GM23338 (cell line): ENCODE measurements at regions not wholly inside any gene's neighbourhood (a gene's known extent, or its start where the extent isn't known, plus 50 kb on each side); places are given as distances from the start of the nearest gene placed in this dataset.

Source experiments
- ATAC-seq: fragments of 200-7000 bp; cut with Tn5 transposase; 3 replicates; pipeline ENCODE4 v1.9.1; 2020
- DNase-seq: peaks from one replicate; pipeline ENCODE4 v3.0.0-alpha.2; 2015; ENCODE audit warnings: low spot score
- H2AFZ ChIP-seq: fragments of 200-600 bp; sonication (generic); 2 replicates; pipeline ENCODE4 v1.8.0; 2016; ENCODE audit warnings: antibody characterized with exemption, mild to moderate bottlenecking, moderate library complexity
- H3F3A ChIP-seq: fragments of 200-600 bp; sonication (generic); replicated peaks from 2 replicates; pipeline ENCODE4 v1.8.0; 2017; ENCODE audit warnings: antibody characterized with exemption, mixed run types, low read depth
- H3K27ac ChIP-seq: fragments of 200-600 bp; sonication (generic); 2 replicates; pipeline ENCODE4 v1.6.1; 2016; ENCODE audit warnings: low read depth
- H3K27me3 ChIP-seq: fragments of 200-600 bp; sonication (generic); 2 replicates; pipeline ENCODE4 v1.8.0; 2016; ENCODE audit warnings: mild to moderate bottlenecking, mixed run types, moderate library complexity; ENCODE audit not compliant: insufficient read depth
- H3K36me3 ChIP-seq: fragments of 200-600 bp; sonication (generic); 2 replicates; pipeline ENCODE4 v1.8.0; 2016; ENCODE audit warnings: mild to moderate bottlenecking; ENCODE audit not compliant: insufficient read depth
- H3K4me1 ChIP-seq: fragments of 200-600 bp; sonication (generic); 2 replicates; pipeline ENCODE4 v1.8.0; 2016; ENCODE audit warnings: mild to moderate bottlenecking, moderate library complexity; ENCODE audit not compliant: insufficient read depth
- H3K4me2 ChIP-seq: fragments of 200-600 bp; sonication (generic); 2 replicates; pipeline ENCODE4 v1.7.1; 2017; ENCODE audit warnings: mixed run types
- H3K4me3 ChIP-seq: fragments of 200-600 bp; sonication (generic); 2 replicates; pipeline ENCODE4 v1.6.1; 2016; ENCODE audit warnings: mixed run types
- H3K79me2 ChIP-seq: fragments of 200-600 bp; sonication (generic); replicated peaks from 2 replicates; pipeline ENCODE4 v1.8.0; 2017; ENCODE audit warnings: mild to moderate bottlenecking; ENCODE audit not compliant: insufficient read depth
- H3K9me2 ChIP-seq: fragments of 200-600 bp; sonication (generic); 2 replicates; pipeline ENCODE4 v1.8.0; 2017; ENCODE audit not compliant: insufficient read depth
- H4K20me1 ChIP-seq: fragments of 200-600 bp; sonication (generic); replicated peaks from 2 replicates; pipeline ENCODE4 v1.8.0; 2017; ENCODE audit warnings: mild to moderate bottlenecking; ENCODE audit not compliant: insufficient read depth
- H3K27ac Mint-ChIP-seq: 2 replicates; pipeline ENCODE4 v1.8.0; 2020; ENCODE audit warnings: inconsistent platforms, mild to moderate bottlenecking, moderate library complexity, mixed read lengths
- H3K27me3 Mint-ChIP-seq: 3 replicates; pipeline ENCODE4 v1.8.0; 2022; ENCODE audit warnings: low read depth, mild to moderate bottlenecking, moderate library complexity, mixed read lengths, inconsistent platforms; ENCODE audit not compliant: insufficient read depth, poor library complexity
- H3K36me3 Mint-ChIP-seq: 3 replicates; pipeline ENCODE4 v1.8.0; 2021; ENCODE audit warnings: low read depth, mild to moderate bottlenecking, inconsistent platforms, moderate library complexity, mixed read lengths
- H3K4me1 Mint-ChIP-seq: 3 replicates; pipeline ENCODE4 v1.8.0; 2020; ENCODE audit warnings: mild to moderate bottlenecking, inconsistent platforms, mixed read lengths
- H3K4me3 Mint-ChIP-seq: 3 replicates; pipeline ENCODE4 v1.8.0; 2021; ENCODE audit warnings: moderate library complexity, mild to moderate bottlenecking, inconsistent platforms, mixed read lengths
- H3K9me3 Mint-ChIP-seq: 3 replicates; pipeline ENCODE4 v1.8.0; 2020; ENCODE audit warnings: moderate library complexity, mild to moderate bottlenecking, inconsistent platforms, mixed read lengths
- CREB1 ChIP-seq: fragments of 250-450 bp; sonication (Bioruptor Pico); IDR thresholded peaks from 2 replicates; pipeline ENCODE4 v1.5.0; 2020; ENCODE audit warnings: low read depth, mild to moderate bottlenecking, moderate library complexity
- ETS1 ChIP-seq: IDR thresholded peaks from 2 replicates; pipeline ENCODE4 v1.6.1; 2016; ENCODE audit warnings: antibody characterized with exemption
- EZH2 ChIP-seq: fragments of 200-600 bp; sonication (generic); IDR thresholded peaks from one replicate; pipeline ENCODE4 v1.8.0; 2017; ENCODE audit warnings: antibody characterized with exemption, mild to moderate bottlenecking, low read depth; ENCODE audit not compliant: unreplicated experiment
- EZH2phosphoT487 ChIP-seq: fragments of 200-600 bp; sonication (generic); IDR thresholded peaks from one replicate; pipeline ENCODE4 v1.8.1; 2018; ENCODE audit warnings: antibody characterized with exemption; ENCODE audit not compliant: unreplicated experiment
- JUNB ChIP-seq: IDR thresholded peaks from one replicate; pipeline ENCODE4 v1.6.1; 2016; ENCODE audit warnings: antibody characterized with exemption; ENCODE audit not compliant: unreplicated experiment
- NANOG ChIP-seq: IDR thresholded peaks from 2 replicates; pipeline ENCODE4 v1.6.1; 2016; ENCODE audit warnings: antibody characterized with exemption, borderline replicate concordance
- POLR2AphosphoS5 ChIP-seq: IDR thresholded peaks from 2 replicates; pipeline ENCODE4 v1.6.1; 2016; ENCODE audit warnings: antibody characterized with exemption, low read depth
- STAT1 ChIP-seq: IDR thresholded peaks from one replicate; pipeline ENCODE4 v1.6.1; 2016; ENCODE audit warnings: antibody characterized with exemption; ENCODE audit not compliant: unreplicated experiment
- ZNF114 ChIP-seq: fragments of 250-450 bp; sonication (Bioruptor Pico); IDR thresholded peaks from 2 replicates; pipeline ENCODE4 v1.5.0; 2020; ENCODE audit warnings: mild to moderate bottlenecking, moderate library complexity
- ZNF331 ChIP-seq: fragments of 250-450 bp; sonication (Bioruptor Pico); IDR thresholded peaks from 2 replicates; pipeline ENCODE4 v1.5.0; 2020; ENCODE audit warnings: low read depth, mild to moderate bottlenecking, moderate library complexity
- TF ChIP-seq, protein P1 (sequence below): fragments of 250-450 bp; sonication (Bioruptor Pico); IDR thresholded peaks from 2 replicates; pipeline ENCODE4 v1.5.0; 2020; ENCODE audit warnings: mild to moderate bottlenecking, moderate library complexity
- TF ChIP-seq, protein P2 (sequence below): IDR thresholded peaks from one replicate; pipeline ENCODE4 v1.6.1; 2018; ENCODE audit warnings: antibody characterized with exemption; ENCODE audit not compliant: unreplicated experiment
- TF ChIP-seq, protein P3 (sequence below), 2 experiments: fragments of 200-600 bp in 1 of 2; sonication (generic) in 1 of 2; conservative IDR thresholded peaks; 2 replicates each; pipeline versions ENCODE4 v1.5.1 to v1.6.1; 2016 to 2017; ENCODE audit warnings: antibody characterized with exemption in 2 of 2, low read depth in 2 of 2, mild to moderate bottlenecking in 2 of 2, moderate library complexity in 1 of 2

GRCh38 chr4:176844448-176844847, 51.7 kb upstream of the VEGFC start:
- no peaks in the 10 kb centered on the region for H4K20me1 ChIP-seq
- Mint-ChIP-seq H3K27me3 (peaks cover 2% of the 10 kb centered on the region), H3K36me3 (no peaks in the 10 kb centered on the region), H3K4me3 (no peak overlapping the region), H3K27ac (no peak overlapping the region), H3K9me3 (no peaks in the 10 kb centered on the region), H3K4me1 (no peaks in the 10 kb centered on the region)
- no peaks in the 10 kb centered on the region for H3K27me3 ChIP-seq
- no peaks in the 10 kb centered on the region for H3K36me3 ChIP-seq
- no peak for DNase-seq
- H3K4me1 ChIP-seq = no peaks in the 10 kb centered on the region
- H3K27ac ChIP-seq = no peak overlapping the region
- TF ChIP-seq EZH2 (no peak), EZH2phosphoT487 (no peak), ETS1 (no peak), NANOG (no peak), CREB1 (CRISPR knock-in tag) (no peak), ZNF331 (CRISPR knock-in tag) (no peak), ZNF114 (CRISPR knock-in tag) (no peak), JUNB (no peak), POLR2AphosphoS5 (no peak), STAT1 (no peak)
- TF ChIP-seq, protein P1, sequence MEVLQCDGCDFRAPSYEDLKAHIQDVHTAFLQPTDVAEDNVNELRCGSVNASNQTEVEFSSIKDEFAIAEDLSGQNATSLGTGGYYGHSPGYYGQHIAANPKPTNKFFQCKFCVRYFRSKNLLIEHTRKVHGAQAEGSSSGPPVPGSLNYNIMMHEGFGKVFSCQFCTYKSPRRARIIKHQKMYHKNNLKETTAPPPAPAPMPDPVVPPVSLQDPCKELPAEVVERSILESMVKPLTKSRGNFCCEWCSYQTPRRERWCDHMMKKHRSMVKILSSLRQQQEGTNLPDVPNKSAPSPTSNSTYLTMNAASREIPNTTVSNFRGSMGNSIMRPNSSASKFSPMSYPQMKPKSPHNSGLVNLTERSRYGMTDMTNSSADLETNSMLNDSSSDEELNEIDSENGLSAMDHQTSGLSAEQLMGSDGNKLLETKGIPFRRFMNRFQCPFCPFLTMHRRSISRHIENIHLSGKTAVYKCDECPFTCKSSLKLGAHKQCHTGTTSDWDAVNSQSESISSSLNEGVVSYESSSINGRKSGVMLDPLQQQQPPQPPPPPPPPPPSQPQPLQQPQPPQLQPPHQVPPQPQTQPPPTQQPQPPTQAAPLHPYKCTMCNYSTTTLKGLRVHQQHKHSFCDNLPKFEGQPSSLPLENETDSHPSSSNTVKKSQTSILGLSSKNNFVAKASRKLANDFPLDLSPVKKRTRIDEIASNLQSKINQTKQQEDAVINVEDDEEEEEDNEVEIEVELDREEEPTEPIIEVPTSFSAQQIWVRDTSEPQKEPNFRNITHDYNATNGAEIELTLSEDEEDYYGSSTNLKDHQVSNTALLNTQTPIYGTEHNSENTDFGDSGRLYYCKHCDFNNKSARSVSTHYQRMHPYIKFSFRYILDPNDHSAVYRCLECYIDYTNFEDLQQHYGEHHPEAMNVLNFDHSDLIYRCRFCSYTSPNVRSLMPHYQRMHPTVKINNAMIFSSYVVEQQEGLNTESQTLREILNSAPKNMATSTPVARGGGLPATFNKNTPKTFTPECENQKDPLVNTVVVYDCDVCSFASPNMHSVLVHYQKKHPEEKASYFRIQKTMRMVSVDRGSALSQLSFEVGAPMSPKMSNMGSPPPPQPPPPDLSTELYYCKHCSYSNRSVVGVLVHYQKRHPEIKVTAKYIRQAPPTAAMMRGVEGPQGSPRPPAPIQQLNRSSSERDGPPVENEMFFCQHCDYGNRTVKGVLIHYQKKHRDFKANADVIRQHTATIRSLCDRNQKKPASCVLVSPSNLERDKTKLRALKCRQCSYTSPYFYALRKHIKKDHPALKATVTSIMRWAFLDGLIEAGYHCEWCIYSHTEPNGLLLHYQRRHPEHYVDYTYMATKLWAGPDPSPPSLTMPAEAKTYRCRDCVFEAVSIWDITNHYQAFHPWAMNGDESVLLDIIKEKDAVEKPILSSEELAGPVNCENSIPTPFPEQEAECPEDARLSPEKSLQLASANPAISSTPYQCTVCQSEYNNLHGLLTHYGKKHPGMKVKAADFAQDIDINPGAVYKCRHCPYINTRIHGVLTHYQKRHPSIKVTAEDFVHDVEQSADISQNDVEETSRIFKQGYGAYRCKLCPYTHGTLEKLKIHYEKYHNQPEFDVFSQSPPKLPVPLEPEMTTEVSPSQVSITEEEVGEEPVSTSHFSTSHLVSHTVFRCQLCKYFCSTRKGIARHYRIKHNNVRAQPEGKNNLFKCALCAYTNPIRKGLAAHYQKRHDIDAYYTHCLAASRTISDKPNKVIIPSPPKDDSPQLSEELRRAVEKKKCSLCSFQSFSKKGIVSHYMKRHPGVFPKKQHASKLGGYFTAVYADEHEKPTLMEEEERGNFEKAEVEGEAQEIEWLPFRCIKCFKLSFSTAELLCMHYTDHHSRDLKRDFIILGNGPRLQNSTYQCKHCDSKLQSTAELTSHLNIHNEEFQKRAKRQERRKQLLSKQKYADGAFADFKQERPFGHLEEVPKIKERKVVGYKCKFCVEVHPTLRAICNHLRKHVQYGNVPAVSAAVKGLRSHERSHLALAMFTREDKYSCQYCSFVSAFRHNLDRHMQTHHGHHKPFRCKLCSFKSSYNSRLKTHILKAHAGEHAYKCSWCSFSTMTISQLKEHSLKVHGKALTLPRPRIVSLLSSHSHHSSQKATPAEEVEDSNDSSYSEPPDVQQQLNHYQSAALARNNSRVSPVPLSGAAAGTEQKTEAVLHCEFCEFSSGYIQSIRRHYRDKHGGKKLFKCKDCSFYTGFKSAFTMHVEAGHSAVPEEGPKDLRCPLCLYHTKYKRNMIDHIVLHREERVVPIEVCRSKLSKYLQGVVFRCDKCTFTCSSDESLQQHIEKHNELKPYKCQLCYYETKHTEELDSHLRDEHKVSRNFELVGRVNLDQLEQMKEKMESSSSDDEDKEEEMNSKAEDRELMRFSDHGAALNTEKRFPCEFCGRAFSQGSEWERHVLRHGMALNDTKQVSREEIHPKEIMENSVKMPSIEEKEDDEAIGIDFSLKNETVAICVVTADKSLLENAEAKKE = no peak
- TF ChIP-seq, protein P2, sequence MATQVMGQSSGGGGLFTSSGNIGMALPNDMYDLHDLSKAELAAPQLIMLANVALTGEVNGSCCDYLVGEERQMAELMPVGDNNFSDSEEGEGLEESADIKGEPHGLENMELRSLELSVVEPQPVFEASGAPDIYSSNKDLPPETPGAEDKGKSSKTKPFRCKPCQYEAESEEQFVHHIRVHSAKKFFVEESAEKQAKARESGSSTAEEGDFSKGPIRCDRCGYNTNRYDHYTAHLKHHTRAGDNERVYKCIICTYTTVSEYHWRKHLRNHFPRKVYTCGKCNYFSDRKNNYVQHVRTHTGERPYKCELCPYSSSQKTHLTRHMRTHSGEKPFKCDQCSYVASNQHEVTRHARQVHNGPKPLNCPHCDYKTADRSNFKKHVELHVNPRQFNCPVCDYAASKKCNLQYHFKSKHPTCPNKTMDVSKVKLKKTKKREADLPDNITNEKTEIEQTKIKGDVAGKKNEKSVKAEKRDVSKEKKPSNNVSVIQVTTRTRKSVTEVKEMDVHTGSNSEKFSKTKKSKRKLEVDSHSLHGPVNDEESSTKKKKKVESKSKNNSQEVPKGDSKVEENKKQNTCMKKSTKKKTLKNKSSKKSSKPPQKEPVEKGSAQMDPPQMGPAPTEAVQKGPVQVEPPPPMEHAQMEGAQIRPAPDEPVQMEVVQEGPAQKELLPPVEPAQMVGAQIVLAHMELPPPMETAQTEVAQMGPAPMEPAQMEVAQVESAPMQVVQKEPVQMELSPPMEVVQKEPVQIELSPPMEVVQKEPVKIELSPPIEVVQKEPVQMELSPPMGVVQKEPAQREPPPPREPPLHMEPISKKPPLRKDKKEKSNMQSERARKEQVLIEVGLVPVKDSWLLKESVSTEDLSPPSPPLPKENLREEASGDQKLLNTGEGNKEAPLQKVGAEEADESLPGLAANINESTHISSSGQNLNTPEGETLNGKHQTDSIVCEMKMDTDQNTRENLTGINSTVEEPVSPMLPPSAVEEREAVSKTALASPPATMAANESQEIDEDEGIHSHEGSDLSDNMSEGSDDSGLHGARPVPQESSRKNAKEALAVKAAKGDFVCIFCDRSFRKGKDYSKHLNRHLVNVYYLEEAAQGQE = no peak
- TF ChIP-seq, protein P3, sequence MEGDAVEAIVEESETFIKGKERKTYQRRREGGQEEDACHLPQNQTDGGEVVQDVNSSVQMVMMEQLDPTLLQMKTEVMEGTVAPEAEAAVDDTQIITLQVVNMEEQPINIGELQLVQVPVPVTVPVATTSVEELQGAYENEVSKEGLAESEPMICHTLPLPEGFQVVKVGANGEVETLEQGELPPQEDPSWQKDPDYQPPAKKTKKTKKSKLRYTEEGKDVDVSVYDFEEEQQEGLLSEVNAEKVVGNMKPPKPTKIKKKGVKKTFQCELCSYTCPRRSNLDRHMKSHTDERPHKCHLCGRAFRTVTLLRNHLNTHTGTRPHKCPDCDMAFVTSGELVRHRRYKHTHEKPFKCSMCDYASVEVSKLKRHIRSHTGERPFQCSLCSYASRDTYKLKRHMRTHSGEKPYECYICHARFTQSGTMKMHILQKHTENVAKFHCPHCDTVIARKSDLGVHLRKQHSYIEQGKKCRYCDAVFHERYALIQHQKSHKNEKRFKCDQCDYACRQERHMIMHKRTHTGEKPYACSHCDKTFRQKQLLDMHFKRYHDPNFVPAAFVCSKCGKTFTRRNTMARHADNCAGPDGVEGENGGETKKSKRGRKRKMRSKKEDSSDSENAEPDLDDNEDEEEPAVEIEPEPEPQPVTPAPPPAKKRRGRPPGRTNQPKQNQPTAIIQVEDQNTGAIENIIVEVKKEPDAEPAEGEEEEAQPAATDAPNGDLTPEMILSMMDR (conservative IDR thresholded peaks at IDR 0.05; ENCODE audit: low read depth in 2 of 2) = no peak
- H3K79me2 ChIP-seq = no peaks in the 10 kb centered on the region
- no peak overlapping the region for H3K4me3 ChIP-seq
- no peak overlapping the region for H3K4me2 ChIP-seq
- ATAC-seq = no peak
- no peaks in the 10 kb centered on the region for H3K9me2 ChIP-seq
- no peaks in the 10 kb centered on the region for H3F3A ChIP-seq
- H2AFZ ChIP-seq = no peak overlapping the region
